ENCODE measurements at regions not wholly inside any gene's neighbourhood (a gene's known extent, or its start where the extent isn't known, plus 50 kb on each side); places are given as distances from the start of the nearest gene placed in this dataset.

DNA sequence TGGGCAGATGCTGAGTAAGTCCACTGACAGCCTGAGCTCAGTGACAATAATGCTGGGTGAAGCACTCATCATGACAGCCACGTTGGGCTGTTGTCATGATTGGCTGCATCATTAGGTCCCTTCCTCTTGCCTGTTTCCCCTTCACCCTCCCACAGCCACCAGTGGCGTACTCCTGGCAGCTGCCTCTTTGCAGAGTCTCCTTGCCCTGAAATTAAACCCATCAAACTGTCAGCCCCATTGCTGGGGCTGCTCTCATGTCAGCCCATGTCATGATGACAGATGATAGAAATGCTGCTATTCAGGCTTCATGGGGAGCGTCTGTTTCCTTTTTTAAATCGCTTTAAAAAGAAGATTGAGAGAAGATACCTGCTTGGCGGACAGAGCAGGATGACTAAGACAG is 327.4 kb downstream of the AGTPBP1 start:
- H3K4me3 ChIP-seq (ENCODE audit: low read depth in 1 of 2, low read length in 2 of 2) = no peak overlapping the region
- DNase-seq = no peak
- no peak overlapping the region for H3K4me2 ChIP-seq (ENCODE audit: insufficient read depth, low read length)
- no peaks in the 10 kb centered on the region for H4K20me1 ChIP-seq (ENCODE audit: insufficient read depth, low read length)
- ATAC-seq (ENCODE audit: insufficient read depth, low read depth) = no peak
- H3K9me3 ChIP-seq (ENCODE audit: insufficient read depth, low read length, severe bottlenecking) = no peaks in the 10 kb centered on the region
- H3K27me3 ChIP-seq (ENCODE audit: insufficient read depth, low read length, poor library complexity) = no peaks in the 10 kb centered on the region
- H2AFZ ChIP-seq (ENCODE audit: low read depth, low read length) = no peak overlapping the region
- no peak overlapping the region for H3K9ac ChIP-seq (ENCODE audit: low read depth, low read length)
- H3K79me2 ChIP-seq (ENCODE audit: insufficient read depth, low read length) = no peaks in the 10 kb centered on the region
- no peaks in the 10 kb centered on the region for H3K36me3 ChIP-seq (ENCODE audit: insufficient read depth, low read length)
- no peaks in the 10 kb centered on the region for H3K4me1 ChIP-seq (ENCODE audit: insufficient read depth, low read length)
- no peak overlapping the region for H3K27ac ChIP-seq (ENCODE audit: low read length)
- TF ChIP-seq, protein P1, sequence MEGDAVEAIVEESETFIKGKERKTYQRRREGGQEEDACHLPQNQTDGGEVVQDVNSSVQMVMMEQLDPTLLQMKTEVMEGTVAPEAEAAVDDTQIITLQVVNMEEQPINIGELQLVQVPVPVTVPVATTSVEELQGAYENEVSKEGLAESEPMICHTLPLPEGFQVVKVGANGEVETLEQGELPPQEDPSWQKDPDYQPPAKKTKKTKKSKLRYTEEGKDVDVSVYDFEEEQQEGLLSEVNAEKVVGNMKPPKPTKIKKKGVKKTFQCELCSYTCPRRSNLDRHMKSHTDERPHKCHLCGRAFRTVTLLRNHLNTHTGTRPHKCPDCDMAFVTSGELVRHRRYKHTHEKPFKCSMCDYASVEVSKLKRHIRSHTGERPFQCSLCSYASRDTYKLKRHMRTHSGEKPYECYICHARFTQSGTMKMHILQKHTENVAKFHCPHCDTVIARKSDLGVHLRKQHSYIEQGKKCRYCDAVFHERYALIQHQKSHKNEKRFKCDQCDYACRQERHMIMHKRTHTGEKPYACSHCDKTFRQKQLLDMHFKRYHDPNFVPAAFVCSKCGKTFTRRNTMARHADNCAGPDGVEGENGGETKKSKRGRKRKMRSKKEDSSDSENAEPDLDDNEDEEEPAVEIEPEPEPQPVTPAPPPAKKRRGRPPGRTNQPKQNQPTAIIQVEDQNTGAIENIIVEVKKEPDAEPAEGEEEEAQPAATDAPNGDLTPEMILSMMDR (IDR thresholded peaks at IDR 0.05; ENCODE audit: borderline replicate concordance, extremely low read depth, low read length, poor library complexity, severe bottlenecking) = no peak
- TF ChIP-seq EZH2 (IDR thresholded peaks at IDR 0.05; ENCODE audit: borderline replicate concordance, low read depth, low read length, severe bottlenecking) = no peak

DNA sequence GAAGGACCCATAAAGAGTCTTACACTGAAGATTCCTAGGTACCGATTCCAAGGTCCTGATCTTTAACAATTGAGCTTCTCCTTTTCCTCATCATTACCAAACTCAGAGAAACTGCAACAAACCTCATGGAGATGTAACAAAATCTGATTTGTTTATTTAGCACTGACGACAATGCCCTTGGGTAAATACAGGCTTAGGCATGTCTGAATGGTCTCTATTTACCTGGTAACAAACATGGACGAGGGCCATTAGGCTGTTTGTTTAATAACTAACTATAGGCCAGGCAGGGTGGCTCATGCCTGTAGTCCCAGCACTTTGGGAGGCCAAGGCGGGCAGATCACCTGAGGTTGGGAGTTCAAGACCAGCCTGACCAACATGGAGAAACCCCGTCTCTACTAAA is 333.3 kb downstream of the AGTPBP1 start:
- Histone ChIP-seq H4K20me1 (ENCODE audit: insufficient read depth, low read length) (no peaks in the 10 kb centered on the region), H2AFZ (ENCODE audit: low read depth, low read length) (no peak overlapping the region), H3K4me3 (ENCODE audit: low read depth in 1 of 2, low read length in 2 of 2) (no peak overlapping the region), H3K9ac (ENCODE audit: low read depth, low read length) (no peak overlapping the region), H3K4me2 (ENCODE audit: insufficient read depth, low read length) (no peak overlapping the region), H3K27ac (ENCODE audit: low read length) (no peak overlapping the region), H3K36me3 (ENCODE audit: insufficient read depth, low read length) (no peaks in the 10 kb centered on the region), H3K27me3 (ENCODE audit: insufficient read depth, low read length, poor library complexity) (no peaks in the 10 kb centered on the region), H3K9me3 (ENCODE audit: insufficient read depth, low read length, severe bottlenecking) (no peaks in the 10 kb centered on the region), H3K79me2 (ENCODE audit: insufficient read depth, low read length) (no peaks in the 10 kb centered on the region), H3K4me1 (ENCODE audit: insufficient read depth, low read length) (no peaks in the 10 kb centered on the region)
- DNase-seq = no peak
- no peak for TF ChIP-seq EZH2 (IDR thresholded peaks at IDR 0.05; ENCODE audit: borderline replicate concordance, low read depth, low read length, severe bottlenecking)
- TF ChIP-seq, protein P1 (IDR thresholded peaks at IDR 0.05; ENCODE audit: borderline replicate concordance, extremely low read depth, low read length, poor library complexity, severe bottlenecking) = no peak
- no peak for ATAC-seq (ENCODE audit: insufficient read depth, low read depth)

DNA sequence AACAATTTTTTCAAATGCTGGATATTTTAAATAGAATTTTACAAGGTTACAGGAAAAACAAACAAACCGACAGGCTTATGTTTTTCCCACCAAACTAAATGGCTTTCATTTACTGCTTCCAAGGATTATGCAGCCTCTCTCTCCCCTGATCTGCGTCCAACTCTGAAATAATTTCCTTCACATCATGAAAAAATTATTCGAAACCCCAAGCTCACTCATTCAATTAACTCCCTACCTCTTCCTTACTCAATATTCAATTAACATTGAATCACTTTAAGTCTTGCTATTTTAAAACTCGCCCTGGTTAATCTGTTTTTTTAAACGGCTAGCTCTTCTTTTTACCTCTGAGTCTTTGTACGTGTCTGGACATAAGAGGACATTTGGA is 336.2 kb downstream of the AGTPBP1 start:
- no peaks in the 10 kb centered on the region for H3K79me2 ChIP-seq (ENCODE audit: insufficient read depth, low read length)
- no peaks in the 10 kb centered on the region for H3K27me3 ChIP-seq (ENCODE audit: insufficient read depth, low read length, poor library complexity)
- H2AFZ ChIP-seq (ENCODE audit: low read depth, low read length) = no peak overlapping the region
- no peaks in the 10 kb centered on the region for H3K9me3 ChIP-seq (ENCODE audit: insufficient read depth, low read length, severe bottlenecking)
- DNase-seq = no peak
- no peaks in the 10 kb centered on the region for H3K4me1 ChIP-seq (ENCODE audit: insufficient read depth, low read length)
- H3K9ac ChIP-seq (ENCODE audit: low read depth, low read length) = no peak overlapping the region
- H4K20me1 ChIP-seq (ENCODE audit: insufficient read depth, low read length) = no peaks in the 10 kb centered on the region
- no peak for ATAC-seq (ENCODE audit: insufficient read depth, low read depth)
- no peak overlapping the region for H3K4me2 ChIP-seq (ENCODE audit: insufficient read depth, low read length)
- TF ChIP-seq, protein P1 (IDR thresholded peaks at IDR 0.05; ENCODE audit: borderline replicate concordance, extremely low read depth, low read length, poor library complexity, severe bottlenecking) = no peak
- TF ChIP-seq EZH2 (IDR thresholded peaks at IDR 0.05; ENCODE audit: borderline replicate concordance, low read depth, low read length, severe bottlenecking) = no peak
- no peaks in the 10 kb centered on the region for H3K36me3 ChIP-seq (ENCODE audit: insufficient read depth, low read length)
- H3K4me3 ChIP-seq (ENCODE audit: low read depth in 1 of 2, low read length in 2 of 2) = no peak overlapping the region
- no peak overlapping the region for H3K27ac ChIP-seq (ENCODE audit: low read length)

All from DND-41 (cell line).